Peyer's patch (tissue), 4 donors: ENCODE measurements at regions not wholly inside any gene's neighbourhood (a gene's known extent, or its start where the extent isn't known, plus 50 kb on each side); places are given as distances from the start of the nearest gene placed in this dataset.

Experiments used
- POLR2A ChIP-seq, 2 donors: fragments of 450-650 bp; IDR thresholded peaks; one replicate each; pipeline ENCODE4 v1.5.1; 2017; ENCODE audit warnings: antibody characterized with exemption in 2 of 2, mild to moderate bottlenecking in 2 of 2, moderate library complexity in 2 of 2
- TF ChIP-seq, protein P1 (sequence below), 6 experiments: fragments of 450-650 bp in 4 of 6; fragments of 200-600 bp in 2 of 6; sonication (generic) in 1 of 6; IDR thresholded peaks; one replicate each; pipeline ENCODE4 v1.5.1; 2017 to 2019; ENCODE audit warnings: antibody characterized with exemption in 6 of 6, mild to moderate bottlenecking in 3 of 6, moderate library complexity in 1 of 6

DNA sequence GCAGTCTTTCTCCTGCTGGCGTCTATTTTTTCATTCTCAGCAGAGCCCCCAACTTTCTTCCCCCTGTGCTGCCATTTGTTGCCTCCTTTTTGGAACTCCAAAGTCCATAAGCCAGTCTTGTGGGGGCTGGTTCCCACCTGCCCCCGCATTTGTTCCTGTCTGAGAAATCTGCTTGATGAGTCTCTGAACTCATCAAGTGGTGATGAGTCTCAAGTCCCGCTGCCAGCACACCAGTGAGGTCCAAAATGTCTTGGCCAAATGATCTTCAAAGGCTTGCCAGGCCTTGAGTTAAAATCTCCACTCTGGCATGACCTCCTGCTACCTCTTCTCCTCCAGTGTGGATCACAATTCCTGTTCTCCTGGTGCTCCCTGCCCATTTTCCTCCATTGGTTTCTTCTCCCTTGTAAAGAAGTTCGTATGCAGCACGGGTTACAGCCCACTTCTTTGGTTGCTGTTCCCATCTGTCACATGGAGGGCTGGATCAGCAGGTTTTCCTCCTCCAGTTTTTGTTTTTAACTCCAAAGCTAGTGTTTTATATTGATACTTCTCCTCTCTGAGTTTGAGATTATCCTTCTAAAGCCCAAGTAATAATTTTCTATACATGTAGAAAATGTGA lies 72.7 kb upstream of the LIMCH1 start:
- TF ChIP-seq, protein P1, sequence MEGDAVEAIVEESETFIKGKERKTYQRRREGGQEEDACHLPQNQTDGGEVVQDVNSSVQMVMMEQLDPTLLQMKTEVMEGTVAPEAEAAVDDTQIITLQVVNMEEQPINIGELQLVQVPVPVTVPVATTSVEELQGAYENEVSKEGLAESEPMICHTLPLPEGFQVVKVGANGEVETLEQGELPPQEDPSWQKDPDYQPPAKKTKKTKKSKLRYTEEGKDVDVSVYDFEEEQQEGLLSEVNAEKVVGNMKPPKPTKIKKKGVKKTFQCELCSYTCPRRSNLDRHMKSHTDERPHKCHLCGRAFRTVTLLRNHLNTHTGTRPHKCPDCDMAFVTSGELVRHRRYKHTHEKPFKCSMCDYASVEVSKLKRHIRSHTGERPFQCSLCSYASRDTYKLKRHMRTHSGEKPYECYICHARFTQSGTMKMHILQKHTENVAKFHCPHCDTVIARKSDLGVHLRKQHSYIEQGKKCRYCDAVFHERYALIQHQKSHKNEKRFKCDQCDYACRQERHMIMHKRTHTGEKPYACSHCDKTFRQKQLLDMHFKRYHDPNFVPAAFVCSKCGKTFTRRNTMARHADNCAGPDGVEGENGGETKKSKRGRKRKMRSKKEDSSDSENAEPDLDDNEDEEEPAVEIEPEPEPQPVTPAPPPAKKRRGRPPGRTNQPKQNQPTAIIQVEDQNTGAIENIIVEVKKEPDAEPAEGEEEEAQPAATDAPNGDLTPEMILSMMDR (IDR thresholded peaks at IDR 0.05), result no peak
- no peak for TF ChIP-seq POLR2A (IDR thresholded peaks at IDR 0.05)
